ENCODE measurements at regions not wholly inside any gene's neighbourhood (a gene's known extent, or its start where the extent isn't known, plus 50 kb on each side); places are given as distances from the start of the nearest gene placed in this dataset.
"Not testable (repeated sequence)": the region's sequence is repeated elsewhere in the genome, so short reads cannot be mapped to it uniquely, and the experiment has no call there.

- TF ChIP-seq POLR2A (IDR thresholded peaks at IDR 0.05; ENCODE audit: low read depth, low read length) (no peak), TAF1 (IDR thresholded peaks at IDR 0.05; ENCODE audit: borderline replicate concordance, low read depth, low read length) (no peak), POLR2AphosphoS5 (IDR thresholded peaks at IDR 0.05; ENCODE audit: low read depth, low read length) (no peak)
- DNase-seq (ENCODE audit: insufficient read length): no peak
- FAIRE-seq: no peak
Measured at GRCh38 chr10:32147730-32148129, 91.5 kb upstream of the KIF5B start.

- DNase-seq (ENCODE audit: insufficient read length) (no peak), FAIRE-seq (no peak)
- no peak for TF ChIP-seq TAF1 (IDR thresholded peaks at IDR 0.05; ENCODE audit: borderline replicate concordance, low read depth, low read length)
- no peak for TF ChIP-seq POLR2A (IDR thresholded peaks at IDR 0.05; ENCODE audit: low read depth, low read length)
- no peak for TF ChIP-seq POLR2AphosphoS5 (IDR thresholded peaks at IDR 0.05; ENCODE audit: low read depth, low read length)
Measured at GRCh38 chr10:32146166-32146565, 89.9 kb upstream of the KIF5B start.

- TF ChIP-seq POLR2A (IDR thresholded peaks at IDR 0.05; ENCODE audit: low read depth, low read length) (no peak), POLR2AphosphoS5 (IDR thresholded peaks at IDR 0.05; ENCODE audit: low read depth, low read length) (no peak), TAF1 (IDR thresholded peaks at IDR 0.05; ENCODE audit: borderline replicate concordance, low read depth, low read length) (no peak)
- FAIRE-seq (no peak), DNase-seq (ENCODE audit: insufficient read length) (no peak)
Measured at GRCh38 chr10:32144817-32145688, 88.8 kb upstream of the KIF5B start.

DNA sequence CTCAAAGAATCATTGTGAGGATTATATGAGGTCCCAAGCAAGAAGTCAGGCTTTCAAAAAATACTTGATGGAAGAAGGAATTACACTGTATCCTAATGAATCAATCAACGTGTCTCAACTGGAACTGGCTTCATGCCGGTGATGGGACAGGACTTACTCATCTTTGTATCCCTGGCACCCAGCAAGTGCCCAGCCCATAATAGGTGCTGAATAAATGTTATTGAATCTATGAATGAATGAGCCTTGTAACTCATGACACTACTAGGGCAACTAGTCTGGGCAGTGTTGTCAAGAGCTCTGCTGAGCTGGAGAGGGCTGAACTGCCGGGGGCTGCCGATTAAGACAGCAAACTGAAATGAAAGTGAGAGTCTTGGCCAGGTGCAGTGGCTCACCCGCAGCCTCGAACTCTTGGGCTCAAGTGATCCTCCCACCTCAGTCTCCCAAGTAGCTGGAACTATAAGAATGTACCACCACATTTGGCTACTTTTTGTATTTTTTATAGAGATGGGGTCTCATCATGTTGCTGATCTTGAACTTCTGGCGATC is 87.2 kb upstream of the KIF5B start:
- FAIRE-seq (no peak), DNase-seq (ENCODE audit: insufficient read length) (no peak)
- TF ChIP-seq TAF1 (IDR thresholded peaks at IDR 0.05; ENCODE audit: borderline replicate concordance, low read depth, low read length): no peak
- no peak for TF ChIP-seq POLR2A (IDR thresholded peaks at IDR 0.05; ENCODE audit: low read depth, low read length)
- TF ChIP-seq POLR2AphosphoS5 (IDR thresholded peaks at IDR 0.05; ENCODE audit: low read depth, low read length): no peak

DNA sequence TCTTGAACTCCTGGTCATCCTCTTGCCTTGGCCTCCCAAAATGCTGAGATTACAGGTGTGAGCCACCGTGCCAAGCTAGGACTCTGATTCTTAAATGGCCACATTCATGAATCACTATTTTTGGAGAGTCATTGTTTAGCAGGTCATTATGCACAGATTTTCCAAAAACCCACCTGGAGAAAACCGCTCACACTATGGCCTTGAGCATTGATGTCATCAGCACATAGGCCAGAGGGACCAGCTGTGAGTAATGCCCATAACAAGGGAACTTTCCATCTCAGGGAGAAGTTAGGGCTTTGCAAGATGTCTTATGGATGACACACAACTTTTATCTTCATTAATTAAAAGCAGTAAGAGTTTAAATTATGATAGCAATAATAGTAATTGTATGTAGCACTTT is 86.4 kb upstream of the KIF5B start:
- no peak for DNase-seq (ENCODE audit: insufficient read length)

GRCh38 chr10:32141018-32141807 is 85.0 kb upstream of the KIF5B start:
- DNase-seq (ENCODE audit: insufficient read length): no peak
- FAIRE-seq: no peak
- TF ChIP-seq POLR2A (IDR thresholded peaks at IDR 0.05; ENCODE audit: low read depth, low read length) (no peak), POLR2AphosphoS5 (IDR thresholded peaks at IDR 0.05; ENCODE audit: low read depth, low read length) (no peak), TAF1 (IDR thresholded peaks at IDR 0.05; ENCODE audit: borderline replicate concordance, low read depth, low read length) (no peak)

More for the DNA sequence above, 86.4 kb upstream of the KIF5B start:
- TF ChIP-seq POLR2AphosphoS5 (IDR thresholded peaks at IDR 0.05; ENCODE audit: low read depth, low read length) (no peak), POLR2A (IDR thresholded peaks at IDR 0.05; ENCODE audit: low read depth, low read length) (no peak)
- no peak for FAIRE-seq

- FAIRE-seq (no peak), DNase-seq (ENCODE audit: insufficient read length) (no peak)
- no peak for TF ChIP-seq POLR2A (IDR thresholded peaks at IDR 0.05; ENCODE audit: low read depth, low read length)
- TF ChIP-seq TAF1 (IDR thresholded peaks at IDR 0.05; ENCODE audit: borderline replicate concordance, low read depth, low read length): no peak
- no peak for TF ChIP-seq POLR2AphosphoS5 (IDR thresholded peaks at IDR 0.05; ENCODE audit: low read depth, low read length)
Measured at GRCh38 chr10:32140403-32140802, 84.2 kb upstream of the KIF5B start.

- FAIRE-seq (no peak), DNase-seq (ENCODE audit: insufficient read length) (no peak)
- TF ChIP-seq POLR2A (IDR thresholded peaks at IDR 0.05; ENCODE audit: low read depth, low read length) (no peak), TAF1 (IDR thresholded peaks at IDR 0.05; ENCODE audit: borderline replicate concordance, low read depth, low read length) (no peak), POLR2AphosphoS5 (IDR thresholded peaks at IDR 0.05; ENCODE audit: low read depth, low read length) (no peak)
Measured at GRCh38 chr10:32139223-32140073, 83.2 kb upstream of the KIF5B start.

DNA sequence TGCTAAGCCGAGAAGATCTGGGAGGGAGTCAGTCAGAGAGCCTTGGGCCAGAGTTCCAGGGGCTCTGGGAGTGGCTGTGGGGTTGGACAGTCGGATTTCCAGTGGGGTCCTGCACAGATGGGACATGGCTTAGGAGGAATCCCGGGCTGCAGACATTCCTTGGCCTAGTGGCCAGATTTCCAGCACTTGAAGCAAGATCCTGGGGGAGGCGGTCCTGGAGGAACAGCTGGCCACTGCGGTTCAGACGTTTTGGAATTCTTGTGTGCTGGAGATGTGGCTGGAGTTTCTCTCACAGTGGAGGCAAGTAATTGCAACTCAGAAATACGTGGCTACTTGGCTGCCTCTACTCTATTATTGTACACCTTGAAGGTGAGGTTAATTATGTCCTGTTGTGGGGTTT is 80.7 kb upstream of the KIF5B start:
- not testable (repeated sequence) for DNase-seq (ENCODE audit: insufficient read length); FAIRE-seq

DNA sequence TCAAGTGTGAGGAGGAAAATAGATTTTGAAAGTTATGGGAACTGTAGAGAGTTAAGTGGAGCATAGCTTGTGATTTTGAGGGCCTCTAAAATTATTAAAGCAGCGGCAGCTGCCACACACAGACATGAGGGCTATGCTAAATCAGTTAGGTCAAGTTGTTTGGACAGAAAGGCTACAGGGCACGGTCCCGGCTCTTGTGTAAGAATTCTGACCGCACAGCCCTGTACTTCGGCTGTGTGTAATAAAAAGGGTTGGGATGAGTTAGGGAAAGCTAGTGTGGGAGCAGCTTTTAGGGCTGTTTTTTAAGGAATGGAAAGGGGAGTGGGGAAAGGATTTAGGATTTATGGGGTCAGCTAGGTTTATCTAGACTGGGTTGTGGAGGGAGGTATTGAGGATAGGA is 79.6 kb upstream of the KIF5B start:
- DNase-seq (ENCODE audit: insufficient read length); FAIRE-seq: not testable (repeated sequence)

DNA sequence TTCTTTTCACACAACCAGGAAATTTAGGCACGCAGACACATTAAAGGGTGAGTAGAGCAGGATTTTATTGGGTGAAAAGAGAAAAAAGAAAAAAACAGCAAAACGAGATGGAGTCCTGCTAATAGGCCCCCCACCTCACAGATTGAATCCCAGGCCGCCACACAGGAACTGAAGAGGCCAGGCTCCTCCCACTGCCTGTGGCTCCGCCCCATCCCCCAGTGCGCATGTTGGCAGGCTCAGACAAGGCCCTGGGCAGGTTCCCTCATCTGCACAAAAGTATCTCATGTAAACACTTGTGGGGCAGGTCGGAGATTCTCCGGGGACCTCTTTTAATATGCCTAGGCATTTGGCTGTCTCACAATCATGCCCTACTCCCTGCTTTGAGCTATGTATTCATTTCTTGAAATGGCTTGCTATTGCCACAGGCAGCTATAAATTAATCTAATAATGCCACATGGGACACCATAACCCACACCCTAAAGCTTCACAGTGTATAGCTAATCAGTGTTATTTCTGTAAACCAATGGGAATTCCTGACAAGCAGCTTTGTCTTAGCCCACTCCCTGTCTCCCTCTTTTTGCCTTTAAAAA is 76.2 kb upstream of the KIF5B start:
- FAIRE-seq (no peak), DNase-seq (ENCODE audit: insufficient read length) (no peak)
- no peak for TF ChIP-seq POLR2AphosphoS5 (IDR thresholded peaks at IDR 0.05; ENCODE audit: low read depth, low read length)
